ENCODE measurements at regions not wholly inside any gene's neighbourhood (a gene's known extent, or its start where the extent isn't known, plus 50 kb on each side); places are given as distances from the start of the nearest gene placed in this dataset.

DNA sequence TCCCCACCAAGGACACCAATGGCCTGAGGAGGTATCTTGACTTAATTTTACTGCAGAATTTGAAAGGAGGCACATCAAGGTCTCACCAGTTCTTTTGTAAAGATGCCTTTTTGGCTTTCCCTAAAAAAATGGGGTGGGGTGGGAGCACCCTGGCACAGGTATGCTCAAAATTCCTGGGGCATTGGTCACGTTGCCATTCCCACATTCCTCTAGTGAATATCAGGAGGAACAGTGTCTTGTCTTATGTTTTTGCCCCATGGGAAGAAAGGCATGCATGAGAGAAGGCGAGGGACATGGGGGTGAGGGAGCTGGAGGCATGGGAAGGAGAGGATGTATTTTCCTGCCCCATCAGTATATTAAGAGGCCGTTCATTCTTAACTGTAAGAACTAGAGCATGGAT lies 275.3 kb downstream of the CMPK2 start:
- no peaks in the 10 kb centered on the region for H3K27me3 ChIP-seq
- no peaks in the 10 kb centered on the region for H3K4me1 ChIP-seq
- no peak overlapping the region for H3K4me3 ChIP-seq
- H3K36me3 ChIP-seq = no peaks in the 10 kb centered on the region
- TF ChIP-seq CTCF (IDR thresholded peaks at IDR 0.05) = no peak
- no peaks in the 10 kb centered on the region for H3K9me3 ChIP-seq
- H3K27ac ChIP-seq = no peak overlapping the region
- DNase-seq (ENCODE audit: low spot score) = no peak

- Histone ChIP-seq H3K27ac (no peak overlapping the region), H3K4me3 (no peak overlapping the region), H3K4me1 (no peaks in the 10 kb centered on the region), H3K36me3 (no peaks in the 10 kb centered on the region), H3K9me3 (no peaks in the 10 kb centered on the region), H3K27me3 (no peaks in the 10 kb centered on the region)
- no peak for TF ChIP-seq CTCF (IDR thresholded peaks at IDR 0.05)
- DNase-seq (ENCODE audit: low spot score) = no peak
These were observed 263.2 kb downstream of the CMPK2 start for GRCh38 chr2:6602471-6602870.

DNA sequence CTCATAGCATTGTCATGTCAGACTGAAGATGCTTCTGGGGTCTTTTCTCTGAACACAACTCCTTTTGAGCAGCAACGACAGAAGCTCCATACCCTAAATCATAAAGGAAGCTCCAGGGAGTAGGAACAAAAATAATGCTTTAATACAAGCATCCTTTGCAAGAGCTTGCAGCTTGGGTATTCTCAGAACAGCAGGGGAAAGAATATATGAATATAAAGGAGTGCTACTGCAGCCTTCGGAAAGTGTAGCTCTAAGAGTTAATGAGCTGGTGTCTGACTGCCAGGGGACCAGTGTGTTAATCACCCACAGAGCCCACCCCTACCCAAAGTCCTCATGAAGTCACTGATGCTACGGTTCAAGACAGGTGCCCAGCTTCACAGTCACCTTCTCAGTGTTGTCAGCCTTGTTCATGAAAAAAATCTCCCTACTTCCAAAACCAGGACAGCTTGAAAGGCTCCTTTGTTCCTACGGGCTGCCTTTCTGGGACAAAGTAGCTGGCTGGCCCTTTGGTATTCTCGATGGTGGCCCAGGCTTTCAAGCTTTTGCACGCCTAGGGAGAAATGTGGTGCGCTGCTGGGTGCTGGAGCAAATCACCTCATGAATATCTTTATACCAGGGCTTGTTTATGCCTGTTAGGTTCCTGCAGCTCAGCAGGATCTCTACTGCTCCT lies 259.7 kb downstream of the CMPK2 start:
- no peaks in the 10 kb centered on the region for H3K9me3 ChIP-seq
- no peaks in the 10 kb centered on the region for H3K36me3 ChIP-seq
- no peak overlapping the region for H3K27ac ChIP-seq
- H3K27me3 ChIP-seq = no peaks in the 10 kb centered on the region
- no peaks in the 10 kb centered on the region for H3K4me1 ChIP-seq
- DNase-seq (ENCODE audit: low spot score) = no peak
- no peak overlapping the region for H3K4me3 ChIP-seq
- no peak for TF ChIP-seq CTCF (IDR thresholded peaks at IDR 0.05)

GRCh38 chr2:6617794-6618193 lies 247.9 kb downstream of the CMPK2 start:
- no peak for DNase-seq (ENCODE audit: low spot score)
- Histone ChIP-seq H3K4me1 (no peaks in the 10 kb centered on the region), H3K4me3 (no peak overlapping the region), H3K36me3 (no peaks in the 10 kb centered on the region), H3K9me3 (peaks cover 0 to 9% of the 10 kb centered on the region in 2 donors), H3K27ac (no peak overlapping the region), H3K27me3 (no peaks in the 10 kb centered on the region)
- TF ChIP-seq CTCF (IDR thresholded peaks at IDR 0.05) = no peak

GRCh38 chr2:6618201-6618600 lies 247.5 kb downstream of the CMPK2 start:
- Histone ChIP-seq H3K27ac (no peak overlapping the region), H3K27me3 (no peaks in the 10 kb centered on the region), H3K4me1 (no peaks in the 10 kb centered on the region), H3K4me3 (no peak overlapping the region), H3K9me3 (peaks cover 0 to 5% of the 10 kb centered on the region in 2 donors), H3K36me3 (no peaks in the 10 kb centered on the region)
- DNase-seq (ENCODE audit: low spot score) = no peak
- no peak for TF ChIP-seq CTCF (IDR thresholded peaks at IDR 0.05)

- no peak for TF ChIP-seq CTCF (IDR thresholded peaks at IDR 0.05)
- Histone ChIP-seq H3K27ac (no peak overlapping the region), H3K9me3 (no peaks in the 10 kb centered on the region), H3K4me3 (no peak overlapping the region), H3K36me3 (no peaks in the 10 kb centered on the region), H3K4me1 (no peaks in the 10 kb centered on the region), H3K27me3 (no peaks in the 10 kb centered on the region)
- no peak for DNase-seq (ENCODE audit: low spot score)
These were observed 242.0 kb downstream of the CMPK2 start for GRCh38 chr2:6623746-6624145.

All from right atrium auricular region (tissue), 2 donors.